ENCODE measurements at regions not wholly inside any gene's neighbourhood (a gene's known extent, or its start where the extent isn't known, plus 50 kb on each side); places are given as distances from the start of the nearest gene placed in this dataset.
"Not testable (repeated sequence)": the region's sequence is repeated elsewhere in the genome, so short reads cannot be mapped to it uniquely, and the experiment has no call there.

- DNase-seq, result no peak
Observed at GRCh38 chr2:52083214-52083613, 1051.3 kb upstream of the NRXN1 start.

- no peak for DNase-seq
Observed at GRCh38 chr2:52082646-52083045, 1050.7 kb upstream of the NRXN1 start.

- no peak for DNase-seq
Observed at GRCh38 chr2:52079602-52080001, 1047.7 kb upstream of the NRXN1 start.

GRCh38 chr2:52077159-52077558 is 1045.2 kb upstream of the NRXN1 start:
- no peak for DNase-seq

GRCh38 chr2:52074130-52074719 is 1042.3 kb upstream of the NRXN1 start:
- no peak for DNase-seq

- DNase-seq, result no peak
Observed at GRCh38 chr2:52072949-52073348, 1041.0 kb upstream of the NRXN1 start.

GRCh38 chr2:52070665-52071064 is 1038.7 kb upstream of the NRXN1 start:
- DNase-seq, result no peak

GRCh38 chr2:52064234-52064633 is 1032.3 kb upstream of the NRXN1 start:
- DNase-seq, result no peak

GRCh38 chr2:52054824-52055223 is 1022.9 kb upstream of the NRXN1 start:
- DNase-seq, result no peak

GRCh38 chr2:52036853-52037252 is 1004.9 kb upstream of the NRXN1 start:
- DNase-seq, result no peak

- DNase-seq, result no peak
Observed at GRCh38 chr2:52036024-52036423, 1004.1 kb upstream of the NRXN1 start.

- DNase-seq, result no peak
Observed at GRCh38 chr2:52035391-52035790, 1003.5 kb upstream of the NRXN1 start.

GRCh38 chr2:52034706-52035105 is 1002.8 kb upstream of the NRXN1 start:
- no peak for DNase-seq

- DNase-seq, result no peak
Observed at GRCh38 chr2:52022006-52022405, 990.1 kb upstream of the NRXN1 start.

GRCh38 chr2:52017646-52018235 is 985.8 kb upstream of the NRXN1 start:
- DNase-seq, result no peak

GRCh38 chr2:52006821-52007366 is 975.0 kb upstream of the NRXN1 start:
- not testable (repeated sequence) for DNase-seq

GRCh38 chr2:52000151-52000855 is 968.4 kb upstream of the NRXN1 start:
- no peak for DNase-seq

- DNase-seq, result no peak
Observed at GRCh38 chr2:51998890-51999289, 967.0 kb upstream of the NRXN1 start.

GRCh38 chr2:51997571-51997970 is 965.6 kb upstream of the NRXN1 start:
- no peak for DNase-seq

- no peak for DNase-seq
Observed at GRCh38 chr2:51995293-51995692, 963.4 kb upstream of the NRXN1 start.

- no peak for DNase-seq
Observed at GRCh38 chr2:51994123-51994763, 962.3 kb upstream of the NRXN1 start.

- DNase-seq, result no peak
Observed at GRCh38 chr2:51990684-51991083, 958.8 kb upstream of the NRXN1 start.

GRCh38 chr2:51986101-51986500 is 954.2 kb upstream of the NRXN1 start:
- no peak for DNase-seq

All from inflammatory macrophage (primary cell).